GM12892 (cell line): ENCODE measurements at regions not wholly inside any gene's neighbourhood (a gene's known extent, or its start where the extent isn't known, plus 50 kb on each side); places are given as distances from the start of the nearest gene placed in this dataset.

Experiments used
- POLR2A ChIP-seq: IDR thresholded peaks from 2 replicates; pipeline ENCODE4 v1.6.1; 2011; ENCODE audit warnings: low read depth, low read length, control low read depth
- POLR2AphosphoS5 ChIP-seq: IDR thresholded peaks from 2 replicates; pipeline ENCODE4 v1.6.1; 2011; ENCODE audit warnings: low read depth, low read length, control low read depth

DNA sequence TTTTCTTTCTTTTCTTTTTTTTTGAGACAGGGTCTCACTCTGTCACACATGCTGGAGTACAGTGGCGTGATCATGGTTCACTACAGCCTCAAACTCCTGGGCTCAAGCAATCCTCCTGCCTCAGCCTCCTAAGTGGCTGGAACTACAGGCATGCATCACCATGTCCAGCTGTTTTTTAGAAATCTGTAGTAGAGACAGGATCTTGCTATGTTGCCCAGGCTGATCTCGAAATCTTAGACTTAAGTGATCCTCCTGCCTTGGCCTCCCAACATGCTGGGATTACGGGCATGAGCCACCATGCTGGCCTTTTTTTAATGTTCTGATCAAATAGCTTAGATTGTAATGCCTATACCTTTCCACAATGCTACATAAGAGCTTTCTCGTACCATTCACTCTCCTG, 107.0 kb upstream of the KCTD7 start:
- TF ChIP-seq POLR2A = no peak
- TF ChIP-seq POLR2AphosphoS5 = no peak
